Stimulated activated CD4-positive, alpha-beta T cell treated with anti-CD3 and anti-CD28 coated beads, Interleukin-1b, Interleukin-23, amount 100 ng/mL, for 4 hours (primary cell): ENCODE measurements at regions not wholly inside any gene's neighbourhood (a gene's known extent, or its start where the extent isn't known, plus 50 kb on each side); places are given as distances from the start of the nearest gene placed in this dataset.
"Not testable (repeated sequence)": the region's sequence is repeated elsewhere in the genome, so short reads cannot be mapped to it uniquely, and the experiment has no call there.

Experiments used
- DNase-seq, 2 donors: peaks; one replicate each; pipeline ENCODE4 v3.0.0-alpha.2; 2020; ENCODE audit warnings: low read depth in 2 of 2

GRCh38 chr17:83202002-83203000, 122.9 kb downstream of the METRNL start:
- no peak for DNase-seq

- no peak for DNase-seq
These were observed 123.7 kb downstream of the METRNL start for GRCh38 chr17:83203073-83203471.

- DNase-seq = no peak
These were observed 124.2 kb downstream of the METRNL start for GRCh38 chr17:83203472-83204221.

- no peak for DNase-seq
These were observed 124.9 kb downstream of the METRNL start for GRCh38 chr17:83204230-83204725.

- DNase-seq = not testable (repeated sequence)
These were observed 125.5 kb downstream of the METRNL start for GRCh38 chr17:83204736-83205386.

- peak in 1 of 2 donors; percentile 56 for DNase-seq
These were observed 126.1 kb downstream of the METRNL start for GRCh38 chr17:83205387-83206035.

GRCh38 chr17:83206036-83206394, 126.6 kb downstream of the METRNL start:
- DNase-seq = not testable (repeated sequence)

GRCh38 chr17:83206819-83207588, 127.6 kb downstream of the METRNL start:
- DNase-seq = not testable (repeated sequence)

- not testable (repeated sequence) for DNase-seq
These were observed 167.6 kb downstream of the METRNL start for GRCh38 chr17:83247001-83247400.
